ENCODE measurements at regions not wholly inside any gene's neighbourhood (a gene's known extent, or its start where the extent isn't known, plus 50 kb on each side); places are given as distances from the start of the nearest gene placed in this dataset.

GRCh38 chr2:8078705-8079104 is 603.2 kb upstream of the ID2 start:
- Histone ChIP-seq H3K27ac (ENCODE audit: low read depth in 2 of 2, low read length in 2 of 2) (no peak overlapping the region), H3K4me1 (ENCODE audit: control insufficient read depth in 2 of 2, insufficient read depth in 2 of 2, low read length in 2 of 2) (no peaks in the 10 kb centered on the region), H3K9ac (ENCODE audit: low read depth in 1 of 2, low read length in 2 of 2) (no peak overlapping the region), H3K4me3 (ENCODE audit: low read length in 2 of 2) (no peak overlapping the region), H3K36me3 (ENCODE audit: control insufficient read depth in 2 of 2, insufficient read depth in 2 of 2, low read length in 2 of 2) (no peaks in the 10 kb centered on the region), H3K27me3 (ENCODE audit: control insufficient read depth in 2 of 2, insufficient read depth in 2 of 2, low read length in 2 of 2) (no peaks in the 10 kb centered on the region), H3K9me3 (ENCODE audit: control insufficient read depth in 2 of 2, low read length in 2 of 2) (no peaks in the 10 kb centered on the region)

GRCh38 chr2:8080063-8080462 is 601.8 kb upstream of the ID2 start:
- no peaks in the 10 kb centered on the region for H3K27me3 ChIP-seq (ENCODE audit: control insufficient read depth in 2 of 2, insufficient read depth in 2 of 2, low read length in 2 of 2)
- H3K9ac ChIP-seq (ENCODE audit: low read depth in 1 of 2, low read length in 2 of 2) = no peak overlapping the region
- H3K27ac ChIP-seq (ENCODE audit: low read depth in 2 of 2, low read length in 2 of 2) = no peak overlapping the region
- H3K9me3 ChIP-seq (ENCODE audit: control insufficient read depth in 2 of 2, low read length in 2 of 2) = no peaks in the 10 kb centered on the region
- no peaks in the 10 kb centered on the region for H3K4me1 ChIP-seq (ENCODE audit: control insufficient read depth in 2 of 2, insufficient read depth in 2 of 2, low read length in 2 of 2)
- H3K36me3 ChIP-seq (ENCODE audit: control insufficient read depth in 2 of 2, insufficient read depth in 2 of 2, low read length in 2 of 2) = no peaks in the 10 kb centered on the region
- H3K4me3 ChIP-seq (ENCODE audit: low read length in 2 of 2) = no peak overlapping the region

GRCh38 chr2:8081130-8081529 is 600.7 kb upstream of the ID2 start:
- no peak overlapping the region for H3K4me3 ChIP-seq (ENCODE audit: low read length in 2 of 2)
- H3K9me3 ChIP-seq (ENCODE audit: control insufficient read depth in 2 of 2, low read length in 2 of 2) = no peaks in the 10 kb centered on the region
- H3K27me3 ChIP-seq (ENCODE audit: control insufficient read depth in 2 of 2, insufficient read depth in 2 of 2, low read length in 2 of 2) = no peaks in the 10 kb centered on the region
- H3K9ac ChIP-seq (ENCODE audit: low read depth in 1 of 2, low read length in 2 of 2) = no peak overlapping the region
- H3K4me1 ChIP-seq (ENCODE audit: control insufficient read depth in 2 of 2, insufficient read depth in 2 of 2, low read length in 2 of 2) = no peaks in the 10 kb centered on the region
- no peaks in the 10 kb centered on the region for H3K36me3 ChIP-seq (ENCODE audit: control insufficient read depth in 2 of 2, insufficient read depth in 2 of 2, low read length in 2 of 2)
- H3K27ac ChIP-seq (ENCODE audit: low read depth in 2 of 2, low read length in 2 of 2) = no peak overlapping the region

GRCh38 chr2:8082840-8083239 is 599.0 kb upstream of the ID2 start:
- no peak overlapping the region for H3K27ac ChIP-seq (ENCODE audit: low read depth in 2 of 2, low read length in 2 of 2)

GRCh38 chr2:8086357-8086756 is 595.5 kb upstream of the ID2 start:
- Histone ChIP-seq H3K27ac (ENCODE audit: low read depth in 2 of 2, low read length in 2 of 2) (no peak overlapping the region), H3K27me3 (ENCODE audit: control insufficient read depth in 2 of 2, insufficient read depth in 2 of 2, low read length in 2 of 2) (no peaks in the 10 kb centered on the region), H3K4me1 (ENCODE audit: control insufficient read depth in 2 of 2, insufficient read depth in 2 of 2, low read length in 2 of 2) (no peaks in the 10 kb centered on the region), H3K9me3 (ENCODE audit: control insufficient read depth in 2 of 2, low read length in 2 of 2) (no peaks in the 10 kb centered on the region), H3K4me3 (ENCODE audit: low read length in 2 of 2) (no peak overlapping the region), H3K36me3 (ENCODE audit: control insufficient read depth in 2 of 2, insufficient read depth in 2 of 2, low read length in 2 of 2) (no peaks in the 10 kb centered on the region), H3K9ac (ENCODE audit: low read depth in 1 of 2, low read length in 2 of 2) (no peak overlapping the region)

More at GRCh38 chr2:8082840-8083239, 599.0 kb upstream of the ID2 start:
- Histone ChIP-seq H3K4me3 (ENCODE audit: low read length in 2 of 2) (no peak overlapping the region), H3K9me3 (ENCODE audit: control insufficient read depth in 2 of 2, low read length in 2 of 2) (no peaks in the 10 kb centered on the region), H3K27me3 (ENCODE audit: control insufficient read depth in 2 of 2, insufficient read depth in 2 of 2, low read length in 2 of 2) (no peaks in the 10 kb centered on the region), H3K9ac (ENCODE audit: low read depth in 1 of 2, low read length in 2 of 2) (no peak overlapping the region), H3K4me1 (ENCODE audit: control insufficient read depth in 2 of 2, insufficient read depth in 2 of 2, low read length in 2 of 2) (no peaks in the 10 kb centered on the region), H3K36me3 (ENCODE audit: control insufficient read depth in 2 of 2, insufficient read depth in 2 of 2, low read length in 2 of 2) (no peaks in the 10 kb centered on the region)

- Histone ChIP-seq H3K9me3 (ENCODE audit: control insufficient read depth in 2 of 2, low read length in 2 of 2) (no peaks in the 10 kb centered on the region), H3K36me3 (ENCODE audit: control insufficient read depth in 2 of 2, insufficient read depth in 2 of 2, low read length in 2 of 2) (no peaks in the 10 kb centered on the region), H3K9ac (ENCODE audit: low read depth in 1 of 2, low read length in 2 of 2) (no peak overlapping the region), H3K4me3 (ENCODE audit: low read length in 2 of 2) (no peak overlapping the region), H3K27me3 (ENCODE audit: control insufficient read depth in 2 of 2, insufficient read depth in 2 of 2, low read length in 2 of 2) (no peaks in the 10 kb centered on the region), H3K4me1 (ENCODE audit: control insufficient read depth in 2 of 2, insufficient read depth in 2 of 2, low read length in 2 of 2) (no peaks in the 10 kb centered on the region), H3K27ac (ENCODE audit: low read depth in 2 of 2, low read length in 2 of 2) (no peak overlapping the region)
These were observed 594.9 kb upstream of the ID2 start for GRCh38 chr2:8086796-8087479.

GRCh38 chr2:8087480-8087840 is 594.4 kb upstream of the ID2 start:
- no peak overlapping the region for H3K27ac ChIP-seq (ENCODE audit: low read depth in 2 of 2, low read length in 2 of 2)
- no peak overlapping the region for H3K9ac ChIP-seq (ENCODE audit: low read depth in 1 of 2, low read length in 2 of 2)
- no peaks in the 10 kb centered on the region for H3K36me3 ChIP-seq (ENCODE audit: control insufficient read depth in 2 of 2, insufficient read depth in 2 of 2, low read length in 2 of 2)
- no peaks in the 10 kb centered on the region for H3K27me3 ChIP-seq (ENCODE audit: control insufficient read depth in 2 of 2, insufficient read depth in 2 of 2, low read length in 2 of 2)
- no peak overlapping the region for H3K4me3 ChIP-seq (ENCODE audit: low read length in 2 of 2)
- H3K4me1 ChIP-seq (ENCODE audit: control insufficient read depth in 2 of 2, insufficient read depth in 2 of 2, low read length in 2 of 2) = no peaks in the 10 kb centered on the region
- H3K9me3 ChIP-seq (ENCODE audit: control insufficient read depth in 2 of 2, low read length in 2 of 2) = no peaks in the 10 kb centered on the region

- Histone ChIP-seq H3K4me1 (ENCODE audit: control insufficient read depth in 2 of 2, insufficient read depth in 2 of 2, low read length in 2 of 2) (no peaks in the 10 kb centered on the region), H3K36me3 (ENCODE audit: control insufficient read depth in 2 of 2, insufficient read depth in 2 of 2, low read length in 2 of 2) (no peaks in the 10 kb centered on the region), H3K27me3 (ENCODE audit: control insufficient read depth in 2 of 2, insufficient read depth in 2 of 2, low read length in 2 of 2) (no peaks in the 10 kb centered on the region), H3K9me3 (ENCODE audit: control insufficient read depth in 2 of 2, low read length in 2 of 2) (no peaks in the 10 kb centered on the region), H3K4me3 (ENCODE audit: low read length in 2 of 2) (no peak overlapping the region), H3K9ac (ENCODE audit: low read depth in 1 of 2, low read length in 2 of 2) (no peak overlapping the region), H3K27ac (ENCODE audit: low read depth in 2 of 2, low read length in 2 of 2) (no peak overlapping the region)
These were observed 593.0 kb upstream of the ID2 start for GRCh38 chr2:8088810-8089209.

- no peaks in the 10 kb centered on the region for H3K9me3 ChIP-seq (ENCODE audit: control insufficient read depth in 2 of 2, low read length in 2 of 2)
- no peak overlapping the region for H3K4me3 ChIP-seq (ENCODE audit: low read length in 2 of 2)
- no peak overlapping the region for H3K9ac ChIP-seq (ENCODE audit: low read depth in 1 of 2, low read length in 2 of 2)
- H3K27ac ChIP-seq (ENCODE audit: low read depth in 2 of 2, low read length in 2 of 2) = no peak overlapping the region
- no peaks in the 10 kb centered on the region for H3K27me3 ChIP-seq (ENCODE audit: control insufficient read depth in 2 of 2, insufficient read depth in 2 of 2, low read length in 2 of 2)
- H3K36me3 ChIP-seq (ENCODE audit: control insufficient read depth in 2 of 2, insufficient read depth in 2 of 2, low read length in 2 of 2) = no peaks in the 10 kb centered on the region
- no peaks in the 10 kb centered on the region for H3K4me1 ChIP-seq (ENCODE audit: control insufficient read depth in 2 of 2, insufficient read depth in 2 of 2, low read length in 2 of 2)
These were observed 592.3 kb upstream of the ID2 start for GRCh38 chr2:8089596-8089995.

GRCh38 chr2:8090748-8091700 is 590.8 kb upstream of the ID2 start:
- Histone ChIP-seq H3K27me3 (ENCODE audit: control insufficient read depth in 2 of 2, insufficient read depth in 2 of 2, low read length in 2 of 2) (no peaks in the 10 kb centered on the region), H3K4me1 (ENCODE audit: control insufficient read depth in 2 of 2, insufficient read depth in 2 of 2, low read length in 2 of 2) (no peaks in the 10 kb centered on the region), H3K36me3 (ENCODE audit: control insufficient read depth in 2 of 2, insufficient read depth in 2 of 2, low read length in 2 of 2) (no peaks in the 10 kb centered on the region), H3K27ac (ENCODE audit: low read depth in 2 of 2, low read length in 2 of 2) (no peak overlapping the region), H3K4me3 (ENCODE audit: low read length in 2 of 2) (no peak overlapping the region), H3K9me3 (ENCODE audit: control insufficient read depth in 2 of 2, low read length in 2 of 2) (no peaks in the 10 kb centered on the region), H3K9ac (ENCODE audit: low read depth in 1 of 2, low read length in 2 of 2) (no peak overlapping the region)
